Pulmonary artery endothelial cell (primary cell): ENCODE measurements at regions not wholly inside any gene's neighbourhood (a gene's known extent, or its start where the extent isn't known, plus 50 kb on each side); places are given as distances from the start of the nearest gene placed in this dataset.
"Not testable (repeated sequence)": the region's sequence is repeated elsewhere in the genome, so short reads cannot be mapped to it uniquely, and the experiment has no call there.

Experiments used
- DNase-seq: peaks from one replicate; pipeline ENCODE4 v3.0.0-alpha.2; 2011; ENCODE audit warnings: low read depth, low spot score

GRCh38 chrX:44096666-44097065, 123.5 kb upstream of the NDP start:
- DNase-seq, result no peak

GRCh38 chrX:44094821-44095530, 121.8 kb upstream of the NDP start:
- no peak for DNase-seq

GRCh38 chrX:44093431-44093830, 120.2 kb upstream of the NDP start:
- no peak for DNase-seq

- DNase-seq, result no peak
These were observed 119.6 kb upstream of the NDP start for GRCh38 chrX:44092778-44093177.

GRCh38 chrX:44088510-44089144, 115.4 kb upstream of the NDP start:
- DNase-seq, result no peak

GRCh38 chrX:44085209-44085608, 112.0 kb upstream of the NDP start:
- no peak for DNase-seq

- DNase-seq, result no peak
These were observed 109.6 kb upstream of the NDP start for GRCh38 chrX:44082829-44083228.

- no peak for DNase-seq
These were observed 106.9 kb upstream of the NDP start for GRCh38 chrX:44080083-44080482.

GRCh38 chrX:44072631-44073030, 99.4 kb upstream of the NDP start:
- no peak for DNase-seq

- no peak for DNase-seq
These were observed 98.8 kb upstream of the NDP start for GRCh38 chrX:44071847-44072551.

GRCh38 chrX:44071070-44071645, 98.0 kb upstream of the NDP start:
- DNase-seq, result no peak

- DNase-seq, result no peak
These were observed 94.9 kb upstream of the NDP start for GRCh38 chrX:44068043-44068442.

GRCh38 chrX:44063606-44064005, 90.4 kb upstream of the NDP start:
- DNase-seq, result no peak

GRCh38 chrX:44062840-44063239, 89.7 kb upstream of the NDP start:
- DNase-seq, result no peak

GRCh38 chrX:44061968-44062614, 88.9 kb upstream of the NDP start:
- DNase-seq, result no peak

GRCh38 chrX:44060221-44060620, 87.0 kb upstream of the NDP start:
- DNase-seq, result no peak

GRCh38 chrX:44058339-44058738, 85.1 kb upstream of the NDP start:
- no peak for DNase-seq

- DNase-seq, result no peak
These were observed 82.4 kb upstream of the NDP start for GRCh38 chrX:44055638-44056037.

- DNase-seq, result no peak
These were observed 81.8 kb upstream of the NDP start for GRCh38 chrX:44054863-44055601.

GRCh38 chrX:44045106-44045505, 71.9 kb upstream of the NDP start:
- not testable (repeated sequence) for DNase-seq

- DNase-seq, result no peak
These were observed 70.3 kb upstream of the NDP start for GRCh38 chrX:44043496-44043895.
